GM21737 (cell line): ENCODE measurements at regions not wholly inside any gene's neighbourhood (a gene's known extent, or its start where the extent isn't known, plus 50 kb on each side); places are given as distances from the start of the nearest gene placed in this dataset.
"Not testable (repeated sequence)": the region's sequence is repeated elsewhere in the genome, so short reads cannot be mapped to it uniquely, and the experiment has no call there.

ENCODE experiments used
- ATAC-seq: cut with Tn5 transposase; IDR thresholded peaks from one replicate; pipeline ENCODE4 v1.9.1; 2021; ENCODE audit warnings: mild to moderate bottlenecking, moderate library complexity; ENCODE audit not compliant: unreplicated experiment

DNA sequence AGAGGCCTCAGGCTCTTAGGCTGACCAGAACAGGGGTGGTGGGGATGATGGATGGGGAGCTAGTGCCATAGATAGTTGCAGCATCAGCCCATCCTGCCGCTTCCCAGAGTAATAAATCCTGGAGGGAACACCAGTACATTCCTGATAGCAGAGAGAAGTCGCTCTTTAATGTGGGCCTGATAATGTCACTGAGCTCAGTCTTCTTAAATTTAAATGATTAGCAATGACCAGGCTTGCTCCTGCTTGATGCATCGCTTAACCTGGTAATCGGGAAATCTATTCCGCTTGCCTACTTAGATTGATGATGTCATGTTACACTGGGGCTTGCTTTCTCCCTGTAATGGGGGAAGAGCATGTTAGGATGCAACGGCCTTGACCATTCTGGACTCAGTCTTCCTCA, 218.6 kb upstream of the PLXNA2 start:
- ATAC-seq, result no peak

DNA sequence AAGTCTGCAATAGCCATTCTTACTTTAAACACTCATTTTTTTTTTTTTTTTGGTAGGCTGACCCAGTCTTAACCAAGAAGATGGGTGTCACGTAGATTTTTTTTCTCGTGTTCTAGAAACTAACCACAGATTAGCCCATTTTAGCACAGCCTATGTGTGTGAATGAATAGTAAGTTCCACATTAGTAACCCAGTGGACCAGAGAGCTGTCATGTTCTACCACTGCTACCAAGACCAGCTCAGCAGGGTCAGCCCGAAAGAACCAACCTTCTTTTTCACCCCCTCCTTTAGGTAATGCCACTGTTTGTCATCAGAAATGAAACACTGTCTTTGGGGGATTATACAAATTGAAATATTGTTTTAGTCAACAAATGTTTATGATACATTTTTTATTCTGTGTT, 221.1 kb upstream of the PLXNA2 start:
- no peak for ATAC-seq

DNA sequence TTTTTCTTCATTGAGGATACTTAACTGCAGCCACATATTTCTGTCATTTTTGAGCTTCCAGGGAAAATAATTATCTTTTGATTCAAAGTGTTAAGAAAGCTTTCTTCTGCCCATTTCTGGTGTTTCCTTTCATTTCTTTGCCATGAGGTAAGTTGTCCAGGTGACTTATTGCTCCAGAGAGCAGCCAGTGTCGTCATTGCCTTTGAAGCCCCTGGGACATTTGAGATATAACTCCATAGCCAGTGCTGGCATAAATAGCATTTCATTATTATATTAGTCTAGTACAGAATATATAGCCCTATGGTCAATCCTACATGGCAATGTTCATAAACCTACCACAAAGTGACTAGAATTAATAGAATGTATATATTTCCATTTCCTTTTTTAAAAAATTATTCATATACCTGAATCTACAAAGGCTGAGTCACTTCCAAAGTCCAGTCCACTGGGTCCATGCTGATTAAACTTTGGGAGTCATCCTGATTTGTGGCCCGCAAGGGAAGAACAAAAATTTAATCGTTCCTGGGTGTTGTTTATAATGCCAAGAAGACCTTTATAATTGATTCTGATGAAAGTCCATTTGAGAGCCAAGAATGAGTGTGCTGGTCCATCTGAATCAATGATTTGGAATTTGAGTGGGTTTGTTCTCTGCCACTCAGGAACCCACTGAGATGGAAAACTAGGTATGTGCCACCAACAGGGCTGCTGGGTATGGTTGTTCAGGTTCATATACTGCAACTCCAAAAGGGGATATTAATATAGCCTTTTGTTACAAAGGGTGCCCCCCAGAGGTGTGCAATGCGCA, 221.8 kb upstream of the PLXNA2 start:
- no peak for ATAC-seq

DNA sequence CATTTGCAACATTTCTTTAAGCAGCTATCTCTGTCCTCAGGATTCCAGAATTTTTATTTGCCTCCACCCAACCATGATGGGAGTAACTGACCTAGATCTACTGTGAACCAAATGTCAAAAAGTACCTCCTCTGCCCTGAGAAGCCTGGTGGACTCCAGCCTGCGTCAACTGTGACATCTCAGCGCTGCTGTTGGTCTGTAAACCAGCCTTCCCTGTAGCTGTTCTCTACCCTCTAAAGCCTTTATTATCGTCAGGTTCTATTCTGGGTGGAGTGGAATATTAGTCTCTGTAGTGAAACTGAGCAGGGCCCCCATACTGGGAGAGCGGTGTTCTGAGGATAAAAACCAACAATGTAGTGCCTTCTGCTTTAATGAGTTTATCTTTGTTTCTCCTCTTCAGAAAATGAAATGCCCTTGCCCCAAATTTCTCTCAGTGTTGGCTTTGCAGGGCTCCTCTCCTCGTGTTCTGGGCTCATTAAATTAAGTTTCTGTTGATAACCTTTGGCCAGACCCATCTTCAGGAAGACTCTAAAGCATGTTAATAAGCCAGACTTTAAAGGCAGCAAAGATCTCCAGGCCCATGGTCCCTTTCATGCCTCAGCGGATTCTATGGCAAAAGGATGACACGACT, 223.1 kb upstream of the PLXNA2 start:
- ATAC-seq, result no peak

DNA sequence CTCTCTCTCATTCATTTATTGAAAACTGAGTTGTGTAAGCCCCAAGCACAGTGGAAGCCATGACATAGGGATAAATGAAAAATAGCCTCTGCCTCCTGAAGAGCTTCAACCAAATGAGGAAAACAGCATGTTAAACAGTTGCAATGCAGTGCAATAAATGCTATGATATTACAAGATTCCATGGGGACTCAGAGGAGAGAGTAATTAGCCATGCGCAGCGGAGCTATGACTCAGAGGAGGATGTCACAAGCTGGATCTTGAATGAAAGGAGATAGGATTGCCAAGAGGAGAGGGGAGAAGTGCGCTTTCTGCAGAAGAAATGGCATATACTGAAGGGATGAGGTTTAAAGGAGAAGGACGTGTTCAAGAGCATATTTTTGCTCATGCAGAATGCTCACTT, 231.3 kb upstream of the PLXNA2 start:
- ATAC-seq, result no peak

DNA sequence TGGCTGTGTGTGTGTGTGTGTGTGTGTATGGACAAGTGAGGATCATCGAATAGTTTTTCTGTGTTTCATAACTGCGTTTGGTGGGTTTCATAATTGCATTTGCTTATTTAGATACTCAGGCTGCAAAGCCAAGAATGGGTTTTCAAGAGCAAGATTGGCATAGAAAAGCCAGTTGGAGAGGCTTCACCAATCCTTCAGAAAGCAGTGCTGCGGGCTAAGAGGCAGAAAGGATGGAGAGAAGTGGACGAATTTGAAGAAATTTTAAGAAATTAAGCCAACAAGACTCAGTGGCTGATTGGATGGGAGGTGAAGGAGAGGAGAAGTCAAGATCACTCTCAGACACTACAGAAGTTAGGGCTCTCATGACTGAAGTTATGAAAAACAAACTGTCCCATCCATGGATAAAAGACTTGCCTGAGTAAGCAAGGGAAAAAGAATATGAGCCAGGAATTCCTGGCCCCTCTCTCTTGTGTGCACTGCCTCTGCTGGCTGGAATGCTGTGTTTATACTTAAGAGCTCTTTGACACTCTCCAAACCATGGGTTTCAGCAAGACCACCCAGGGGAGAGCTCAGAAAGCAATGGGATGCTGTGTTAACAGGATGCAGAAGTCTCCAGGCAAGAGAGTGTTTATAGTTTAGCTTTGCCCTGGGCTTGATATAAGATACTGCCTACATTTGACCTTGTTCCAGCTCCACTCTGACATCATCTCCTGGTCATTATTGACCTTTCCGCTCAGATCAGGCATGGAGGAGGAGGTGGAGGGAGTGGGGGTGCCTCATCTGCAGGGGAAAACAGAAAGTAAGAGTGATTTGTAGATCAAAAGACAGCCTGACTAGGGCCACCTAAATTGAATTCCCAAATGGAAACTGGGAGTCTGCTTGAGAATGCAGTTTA, 232.0 kb upstream of the PLXNA2 start:
- no peak for ATAC-seq

DNA sequence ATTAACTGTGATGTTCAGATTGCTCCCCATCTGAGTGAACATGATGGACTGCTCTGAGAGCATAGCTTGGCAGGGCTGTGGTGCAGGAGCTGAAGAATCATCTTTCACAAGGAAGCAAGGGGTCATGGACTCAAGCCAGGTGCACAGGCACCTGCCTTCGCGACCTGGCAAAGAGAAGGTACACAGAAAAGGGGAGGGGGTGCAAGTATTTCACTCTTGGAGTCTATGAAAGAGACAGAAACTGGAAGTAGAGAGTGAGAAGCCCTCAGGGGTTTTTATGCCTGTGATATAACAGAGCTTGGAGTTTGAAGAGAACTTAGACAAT, 232.6 kb upstream of the PLXNA2 start:
- no peak for ATAC-seq

DNA sequence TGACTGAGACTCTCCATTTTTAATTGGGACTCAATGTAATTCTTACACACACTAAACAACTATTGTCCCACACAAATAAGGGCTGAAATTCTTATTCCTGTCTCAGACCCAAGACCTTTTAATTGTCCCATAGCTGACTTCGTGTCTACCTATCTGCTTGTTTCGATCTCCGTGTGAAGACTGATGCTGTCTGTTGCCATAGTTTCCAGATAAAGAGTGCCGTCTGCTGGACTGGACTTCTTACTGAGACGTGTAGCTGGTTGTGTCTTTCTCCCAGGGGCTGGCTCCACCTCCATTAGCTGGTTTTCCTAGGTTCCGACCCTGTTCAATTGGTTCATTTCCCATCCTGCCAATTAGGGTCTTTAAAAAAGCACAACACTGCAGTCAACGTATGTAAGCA, 235.3 kb upstream of the PLXNA2 start:
- no peak for ATAC-seq

DNA sequence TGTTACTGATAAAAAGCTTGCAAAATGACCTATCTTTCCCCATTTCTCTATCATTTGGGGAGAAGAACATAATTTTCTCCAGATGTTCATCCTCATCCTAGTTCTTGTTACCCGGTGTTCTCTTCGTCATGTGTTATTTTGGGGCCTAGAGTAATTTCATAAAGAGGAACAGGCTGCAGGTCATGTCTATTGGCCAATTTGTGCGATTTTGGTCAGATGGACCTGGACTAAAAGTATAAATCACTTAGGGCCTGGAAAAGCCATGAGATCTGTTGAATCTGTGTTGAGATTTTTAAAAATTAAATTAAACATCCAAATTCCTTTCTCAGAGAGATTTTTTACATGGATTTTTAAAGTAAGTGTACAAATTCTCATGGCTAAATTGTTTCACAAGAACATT, 241.3 kb upstream of the PLXNA2 start:
- ATAC-seq, result no peak

DNA sequence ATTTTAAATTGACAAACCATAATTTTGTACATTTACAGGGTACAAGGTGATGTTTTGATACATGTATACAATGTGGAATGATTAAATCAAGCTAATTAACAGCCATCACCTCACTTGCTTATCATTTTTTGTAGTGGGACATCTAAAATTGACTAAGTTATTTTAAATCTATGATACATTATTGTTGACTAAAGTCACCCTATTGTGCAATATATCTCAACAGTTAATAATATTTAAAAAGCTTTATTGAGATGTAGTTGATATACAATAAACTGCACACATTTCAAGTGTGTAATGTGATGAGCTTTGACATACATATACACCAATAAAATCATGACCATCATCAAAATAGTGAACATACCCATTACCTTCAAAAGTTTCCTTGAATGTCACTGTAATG, 242.5 kb upstream of the PLXNA2 start:
- no peak for ATAC-seq

DNA sequence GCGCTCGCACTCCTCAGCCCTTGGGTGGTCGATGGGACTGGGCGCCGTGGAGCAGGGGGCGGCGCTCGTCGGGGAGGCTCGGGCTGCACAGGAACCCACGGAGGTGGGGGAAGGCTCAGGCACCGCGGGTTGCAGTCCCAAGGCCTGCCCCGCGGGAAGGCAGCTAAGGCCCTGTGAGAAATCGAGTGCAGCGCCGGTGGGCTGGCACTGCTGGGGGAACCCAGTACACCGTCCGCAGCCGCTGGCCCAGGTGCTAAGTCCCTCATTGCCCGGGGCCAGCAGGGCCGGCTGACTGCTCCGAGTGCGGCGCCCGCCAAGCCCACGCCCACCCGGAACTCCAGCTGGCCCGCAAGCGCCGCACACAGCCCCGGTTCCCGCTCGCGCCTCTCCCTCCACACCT, 244.2 kb upstream of the PLXNA2 start:
- not testable (repeated sequence) for ATAC-seq

DNA sequence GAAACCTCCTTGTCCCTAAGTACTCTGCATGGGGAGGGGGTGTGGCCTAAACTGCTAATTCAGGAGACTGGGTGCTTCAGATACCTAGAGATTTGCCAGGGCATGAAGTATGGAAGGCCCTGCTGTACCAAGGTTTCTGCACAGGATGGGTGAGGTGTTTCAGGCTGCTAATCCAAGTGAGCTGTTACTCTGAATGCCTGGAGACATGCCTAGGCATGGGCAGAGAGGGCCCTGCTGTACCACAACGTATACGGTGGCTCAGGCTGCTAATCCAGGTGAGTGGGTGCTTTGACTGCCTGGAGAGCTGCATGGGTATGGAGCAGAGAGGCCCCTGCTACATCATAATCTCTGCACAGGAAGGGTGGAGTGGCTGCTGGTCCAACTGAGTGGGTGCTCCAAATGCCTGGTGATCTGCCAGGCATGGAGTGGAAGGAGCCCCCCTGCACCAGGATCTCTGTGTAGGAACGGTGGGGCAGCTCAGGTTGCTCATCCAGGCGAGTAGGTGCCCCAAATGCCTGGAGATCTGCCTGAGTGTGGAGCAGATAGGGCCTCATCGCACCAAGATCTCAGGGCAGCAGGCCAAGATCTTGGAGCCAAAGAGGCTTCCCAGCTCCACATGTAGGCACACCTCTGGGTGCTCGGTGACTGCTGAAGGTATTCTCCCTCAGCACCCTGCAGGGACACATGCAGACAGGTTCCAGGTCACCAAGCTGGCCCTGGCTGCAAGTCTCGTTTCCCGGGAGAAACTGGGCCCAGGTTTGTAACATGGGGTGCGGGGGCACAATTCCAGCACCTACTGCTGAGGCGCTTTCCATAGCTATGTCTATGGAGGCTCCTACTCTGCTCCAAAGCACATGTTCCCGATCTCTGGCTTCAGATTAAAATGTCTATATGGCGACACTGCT, 252.5 kb upstream of the PLXNA2 start:
- ATAC-seq, result no peak

DNA sequence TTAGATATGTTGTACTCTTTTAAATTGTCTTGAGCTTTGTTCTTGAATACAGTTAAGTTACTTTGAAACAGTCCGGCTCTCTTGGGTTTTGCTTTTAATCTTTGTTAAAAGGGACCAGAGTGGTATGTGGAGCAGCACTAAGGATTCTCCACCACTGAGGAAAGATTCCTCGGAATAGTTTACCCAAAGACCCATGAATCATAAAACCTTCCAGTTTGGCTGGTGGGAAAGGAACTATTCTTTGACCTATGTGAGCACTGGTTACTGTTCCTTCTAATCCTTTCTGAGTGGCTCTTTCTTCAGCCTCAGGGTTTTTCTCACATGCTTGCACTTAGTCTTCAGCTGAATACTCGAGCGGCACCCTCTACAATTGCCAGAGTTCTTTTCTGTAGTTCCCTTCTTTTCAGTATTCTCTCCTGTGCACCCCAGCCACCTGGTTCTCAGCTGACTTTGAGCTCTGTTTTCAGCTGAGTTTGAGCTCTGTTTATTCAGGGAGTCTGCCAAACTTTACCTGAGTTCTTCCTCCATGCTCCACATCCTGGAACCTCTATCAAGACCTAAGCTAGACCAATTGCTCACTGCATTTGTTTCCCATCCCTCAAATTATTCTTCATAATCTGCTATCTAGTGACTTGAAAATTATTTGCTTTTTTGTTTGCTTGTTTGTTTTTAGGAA, 253.8 kb upstream of the PLXNA2 start:
- no peak for ATAC-seq

DNA sequence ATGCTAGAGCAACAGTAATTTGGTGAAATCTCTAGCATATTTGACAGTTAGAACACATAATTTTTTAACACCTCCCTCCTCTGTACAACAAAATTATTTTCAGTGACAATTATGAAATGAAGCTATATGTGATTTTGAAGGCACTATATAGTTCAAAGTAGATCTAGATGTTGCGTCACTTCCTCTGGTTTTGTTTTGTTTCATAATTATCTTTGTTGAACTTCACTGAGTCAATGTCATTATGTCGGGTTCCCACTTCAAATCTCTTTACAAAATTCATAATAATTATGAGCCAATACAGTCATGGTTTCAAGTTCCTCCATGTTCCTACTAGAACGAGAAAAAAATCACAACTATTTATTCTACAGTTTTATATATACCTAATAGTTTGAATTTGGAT, 254.8 kb upstream of the PLXNA2 start:
- no peak for ATAC-seq

DNA sequence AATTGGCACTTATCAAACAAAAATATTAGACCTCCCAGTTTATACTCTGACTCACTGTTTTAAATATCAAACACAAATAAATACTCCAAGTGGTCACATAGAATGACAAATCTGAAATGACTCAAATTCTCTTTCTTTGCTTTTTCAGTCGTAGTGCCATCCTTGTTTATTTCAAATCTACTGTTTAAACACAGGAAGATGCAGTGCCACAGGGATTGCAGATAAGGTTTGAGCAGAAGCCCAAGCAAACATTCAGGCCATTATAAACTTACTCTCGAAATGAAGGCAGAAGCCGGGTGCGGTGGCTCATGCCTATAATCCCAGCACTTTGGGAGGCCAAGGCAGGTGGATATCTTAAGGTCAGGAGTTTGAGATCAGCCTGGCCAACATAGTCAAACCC, 255.4 kb upstream of the PLXNA2 start:
- ATAC-seq, result no peak

DNA sequence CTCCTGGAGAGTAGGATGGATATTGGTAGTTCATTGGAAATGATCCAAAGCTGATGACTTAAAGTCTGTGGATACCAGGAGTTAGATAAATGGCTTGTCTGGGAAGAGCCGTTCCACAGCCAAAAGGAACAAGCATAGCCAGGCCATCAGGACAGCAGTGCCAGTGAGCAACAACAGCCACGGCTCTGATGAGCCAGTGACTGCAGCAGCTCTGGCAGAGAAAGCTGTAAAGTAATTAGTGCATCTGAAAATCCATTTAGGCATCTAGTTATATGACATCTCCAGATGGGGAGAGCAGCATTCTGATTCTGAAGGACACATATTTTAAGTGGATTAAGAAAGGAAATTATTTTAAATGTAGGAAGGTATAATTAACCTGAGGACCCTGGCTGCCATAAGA, 256.2 kb upstream of the PLXNA2 start:
- ATAC-seq, result no peak

DNA sequence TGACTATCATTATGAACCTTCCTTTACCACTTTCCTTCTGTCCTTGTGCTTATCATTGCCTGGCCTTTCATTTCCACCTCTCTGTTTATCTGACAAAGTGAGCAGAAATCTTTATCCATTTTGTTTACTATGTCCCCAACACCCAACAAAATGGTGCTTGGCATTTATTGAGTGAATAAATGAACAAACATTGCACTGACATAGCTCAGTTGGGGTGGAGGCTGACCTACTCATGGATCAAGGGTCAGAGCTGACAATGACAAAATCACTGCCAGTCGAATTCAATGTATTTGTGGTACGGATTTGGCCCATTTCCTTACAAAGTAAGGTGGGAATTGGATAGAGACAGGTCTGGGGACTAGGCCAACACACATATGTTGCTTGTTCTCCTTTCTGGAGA, 257.4 kb upstream of the PLXNA2 start:
- ATAC-seq, result no peak

DNA sequence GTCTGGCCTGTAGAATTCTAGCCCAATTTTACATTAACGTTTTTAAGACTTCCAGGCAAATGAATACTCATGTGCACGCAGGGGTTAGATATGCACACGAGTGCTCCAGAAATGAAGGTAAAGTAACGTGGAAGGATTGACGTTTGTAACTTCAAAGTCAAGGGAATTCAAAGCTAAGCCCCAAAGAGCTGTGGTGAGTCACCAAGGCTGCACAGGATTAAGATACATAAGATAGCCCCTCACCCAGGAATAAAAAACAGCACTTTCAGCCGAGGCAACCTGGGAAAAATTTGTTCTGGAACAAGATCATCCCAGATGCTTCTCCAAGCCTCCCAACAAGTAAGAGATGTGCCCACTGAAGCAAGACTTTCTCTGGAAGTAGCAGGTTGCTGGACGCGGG, 259.6 kb upstream of the PLXNA2 start:
- no peak for ATAC-seq

DNA sequence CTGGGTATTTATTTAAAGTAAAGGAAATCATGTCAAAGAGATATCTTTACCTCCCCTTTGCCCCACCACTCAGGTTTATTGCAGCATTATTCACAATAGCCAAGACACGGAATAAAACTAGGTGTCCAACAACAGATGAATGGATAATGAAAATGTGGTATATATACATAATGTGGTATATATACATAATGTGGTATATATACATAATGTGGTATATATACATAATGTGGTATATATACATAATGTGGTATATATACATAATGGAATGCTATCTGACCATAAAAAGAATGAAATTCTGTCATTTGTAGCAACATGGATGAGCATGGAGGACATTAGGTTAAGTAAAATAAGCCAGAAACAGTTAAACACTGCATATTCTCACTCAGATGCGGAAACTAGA, 262.6 kb upstream of the PLXNA2 start:
- no peak for ATAC-seq

DNA sequence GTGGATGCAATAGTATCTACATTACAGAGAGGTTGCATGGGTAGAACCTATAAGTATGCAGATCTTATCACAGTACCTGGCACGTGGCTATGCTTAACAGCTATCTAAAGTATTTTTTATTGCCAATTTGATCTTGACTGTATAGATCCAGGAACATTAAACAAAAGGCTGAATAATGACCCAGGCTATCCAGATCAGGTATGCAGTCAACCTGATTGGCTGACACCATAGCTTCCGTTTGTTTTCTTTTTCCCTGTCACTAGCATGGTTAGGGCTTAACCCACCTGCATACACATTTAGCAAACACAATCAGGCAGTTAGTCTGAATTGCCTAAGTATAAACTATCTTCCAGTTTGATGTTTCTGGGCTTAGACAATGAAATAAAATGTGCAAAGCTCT, 264.9 kb upstream of the PLXNA2 start:
- no peak for ATAC-seq
